SU-DHL-6 (cell line): ENCODE measurements at regions not wholly inside any gene's neighbourhood (a gene's known extent, or its start where the extent isn't known, plus 50 kb on each side); places are given as distances from the start of the nearest gene placed in this dataset.

Experiments used
- H2AFZ ChIP-seq: fragments of 200-600 bp; sonication (generic); 2 replicates; pipeline ENCODE4 v1.6.1; 2014; ENCODE audit warnings: low read depth, mild to moderate bottlenecking, moderate library complexity, mixed read lengths, antibody characterized with exemption, low read length; ENCODE audit not compliant: severe bottlenecking
- H3F3A ChIP-seq: fragments of 200-600 bp; shearing (Covaris generic); 2 replicates; pipeline ENCODE4 v1.6.0; 2016; ENCODE audit warnings: antibody characterized with exemption, mild to moderate bottlenecking; ENCODE audit not compliant: insufficient read depth
- H3K27ac ChIP-seq: fragments of 200-600 bp; sonication (generic); 2 replicates; pipeline ENCODE4 v1.5.1; 2016; ENCODE audit warnings: low read depth, mild to moderate bottlenecking, low read length, moderate library complexity, mixed read lengths
- H3K27me3 ChIP-seq: fragments of 200-600 bp; sonication (generic), shearing (Covaris generic); 2 replicates; pipeline ENCODE4 v1.6.0; 2014; ENCODE audit warnings: mild to moderate bottlenecking, low read length
- H3K36me3 ChIP-seq: fragments of 200-600 bp; sonication (generic); 2 replicates; pipeline ENCODE4 v1.6.1; 2014; ENCODE audit warnings: mild to moderate bottlenecking, low read length, mixed read lengths
- H3K4me2 ChIP-seq: fragments of 300-600, 200-600 bp; shearing (Covaris generic), sonication (generic); 2 replicates; pipeline ENCODE4 v1.6.0; 2014; ENCODE audit warnings: low read length, low read depth, mild to moderate bottlenecking; ENCODE audit not compliant: poor library complexity, severe bottlenecking
- H3K4me3 ChIP-seq: fragments of 200-600 bp; sonication (generic); 2 replicates; pipeline ENCODE4 v1.5.1; 2014; ENCODE audit warnings: antibody characterized with exemption, low read length, mild to moderate bottlenecking, mixed read lengths; ENCODE audit not compliant: insufficient read depth, poor library complexity, severe bottlenecking
- H3K79me2 ChIP-seq: fragments of 200-600 bp; sonication (generic); 2 replicates; pipeline ENCODE4 v1.6.1; 2014; ENCODE audit warnings: mild to moderate bottlenecking, low read length, moderate library complexity; ENCODE audit not compliant: insufficient read depth
- H3K9ac ChIP-seq: fragments of 200-600 bp; sonication (generic); 2 replicates; pipeline ENCODE4 v1.7.0; 2014; ENCODE audit warnings: mild to moderate bottlenecking, low read length
- H3K9me2 ChIP-seq: fragments of 200-600 bp; sonication (generic); replicated peaks from 2 replicates; pipeline ENCODE4 v1.6.1; 2014; ENCODE audit warnings: low read length; ENCODE audit not compliant: insufficient read depth
- H3K9me3 ChIP-seq: fragments of 200-600 bp; sonication (generic); 2 replicates; pipeline ENCODE4 v1.6.1; 2014; ENCODE audit warnings: low read length, mixed read lengths; ENCODE audit not compliant: insufficient read depth
- H4K20me1 ChIP-seq: fragments of 200-600 bp; sonication (generic); 2 replicates; pipeline ENCODE4 v1.6.1; 2014; ENCODE audit warnings: low read depth, mild to moderate bottlenecking, antibody characterized with exemption, low read length, moderate library complexity, mixed read lengths
- CTCF ChIP-seq: fragments of 200-600 bp; sonication (generic); IDR thresholded peaks from one replicate; pipeline ENCODE4 v1.5.1; 2017; ENCODE audit warnings: antibody characterized with exemption, mild to moderate bottlenecking, low read length, moderate library complexity; ENCODE audit not compliant: insufficient read depth, poor library complexity, severe bottlenecking
- EZH2phosphoT487 ChIP-seq: fragments of 200-600 bp; sonication (generic), shearing (Covaris generic); conservative IDR thresholded peaks from 2 replicates; pipeline ENCODE4 v1.6.1; 2018; ENCODE audit warnings: mild to moderate bottlenecking, antibody characterized with exemption, low read length, moderate library complexity, mixed read lengths

GRCh38 chr1:101618900-101619299 is 377.8 kb downstream of the OLFM3 start:
- no peak for TF ChIP-seq CTCF
- TF ChIP-seq EZH2phosphoT487 = no peak
- Histone ChIP-seq H3K4me3 (no peak overlapping the region), H4K20me1 (no peaks in the 10 kb centered on the region), H3K27ac (no peak overlapping the region), H3F3A (no peaks in the 10 kb centered on the region), H3K27me3 (no peaks in the 10 kb centered on the region), H3K36me3 (no peaks in the 10 kb centered on the region), H3K79me2 (no peaks in the 10 kb centered on the region), H3K9ac (no peak overlapping the region), H3K4me2 (no peak overlapping the region), H3K9me2 (no peaks in the 10 kb centered on the region), H3K9me3 (no peaks in the 10 kb centered on the region), H2AFZ (no peak overlapping the region)

GRCh38 chr1:101632548-101633272 is 364.0 kb downstream of the OLFM3 start:
- no peaks in the 10 kb centered on the region for H3K36me3 ChIP-seq
- H3K9me2 ChIP-seq = no peaks in the 10 kb centered on the region
- H3K27ac ChIP-seq = no peak overlapping the region
- no peaks in the 10 kb centered on the region for H3K9me3 ChIP-seq
- H3K79me2 ChIP-seq = no peaks in the 10 kb centered on the region
- TF ChIP-seq CTCF (no peak), EZH2phosphoT487 (no peak)
- no peaks in the 10 kb centered on the region for H3K27me3 ChIP-seq
- H3K4me2 ChIP-seq = no peak overlapping the region
- no peak overlapping the region for H3K9ac ChIP-seq
- H2AFZ ChIP-seq = no peak overlapping the region
- H4K20me1 ChIP-seq = no peaks in the 10 kb centered on the region
- no peaks in the 10 kb centered on the region for H3F3A ChIP-seq
- no peak overlapping the region for H3K4me3 ChIP-seq

GRCh38 chr1:101645810-101646209 is 350.9 kb downstream of the OLFM3 start:
- Histone ChIP-seq H3K9me2 (no peaks in the 10 kb centered on the region), H3K36me3 (no peaks in the 10 kb centered on the region), H3K4me2 (no peak overlapping the region), H3F3A (no peaks in the 10 kb centered on the region), H3K27ac (no peak overlapping the region), H3K9me3 (no peaks in the 10 kb centered on the region), H2AFZ (no peak overlapping the region), H3K79me2 (no peaks in the 10 kb centered on the region), H3K4me3 (no peak overlapping the region), H4K20me1 (no peaks in the 10 kb centered on the region), H3K27me3 (no peaks in the 10 kb centered on the region), H3K9ac (no peak overlapping the region)
- TF ChIP-seq CTCF (no peak), EZH2phosphoT487 (no peak)
